IPS DF 6.9 (cell line): ENCODE measurements at regions not wholly inside any gene's neighbourhood (a gene's known extent, or its start where the extent isn't known, plus 50 kb on each side); places are given as distances from the start of the nearest gene placed in this dataset.

ENCODE experiments used
- DNase-seq: peaks from one replicate; pipeline ENCODE4 v3.0.0-alpha.2; 2013; ENCODE audit warnings: low read depth, low spot score
- H3K27ac ChIP-seq: one replicate; pipeline ENCODE4 v1.5.1; 2013; ENCODE audit warnings: low read length, control low read depth
- H3K27me3 ChIP-seq: 2 replicates; pipeline ENCODE4 v1.6.1; 2013; ENCODE audit warnings: mild to moderate bottlenecking, low read length; ENCODE audit not compliant: control insufficient read depth, insufficient read depth
- H3K36me3 ChIP-seq: 2 replicates; pipeline ENCODE4 v1.6.1; 2013; ENCODE audit warnings: low read length; ENCODE audit not compliant: control insufficient read depth, insufficient read depth
- H3K4me1 ChIP-seq: 2 replicates; pipeline ENCODE4 v1.6.1; 2013; ENCODE audit warnings: low read length; ENCODE audit not compliant: control insufficient read depth, insufficient read depth
- H3K4me3 ChIP-seq: 2 replicates; pipeline ENCODE4 v1.5.1; 2013; ENCODE audit warnings: mild to moderate bottlenecking, low read length
- H3K9me3 ChIP-seq: 2 replicates; pipeline ENCODE4 v1.6.1; 2013; ENCODE audit warnings: low read length, inconsistent platforms; ENCODE audit not compliant: control insufficient read depth, insufficient read depth
- WGBS: extraction: QIAGEN DNeasy Blood & Tissue Kit; methylation state at CpG from one replicate; pipeline ENCODE4 v1.1.7; 2013; ENCODE audit warnings: mixed read lengths, missing lambda C conversion rate; ENCODE audit not compliant: insufficient read length, insufficient coverage; 5-methylcytosine and 5-hydroxymethylcytosine counted together

DNA sequence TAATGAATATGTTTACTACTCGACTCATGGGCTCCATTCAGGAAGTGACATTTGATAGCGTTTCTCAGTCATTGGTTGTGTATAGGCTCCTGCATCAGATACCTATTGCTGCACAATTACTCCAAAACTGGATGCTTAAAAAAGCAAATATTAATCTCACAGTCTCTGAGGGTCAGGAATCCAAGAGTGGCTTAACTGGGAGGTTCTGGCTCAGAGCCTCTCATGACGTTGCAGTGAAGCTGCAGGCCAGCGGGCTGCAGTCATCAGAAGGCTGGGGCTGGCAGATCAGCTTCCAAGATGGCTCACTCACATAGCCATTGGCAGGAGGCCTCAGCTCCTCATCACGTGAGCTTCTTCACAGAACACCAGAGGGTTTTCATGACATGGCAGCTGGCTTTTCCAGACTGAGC is 525.1 kb upstream of the NBEA start:
- Histone ChIP-seq H3K27ac (no peak overlapping the region), H3K36me3 (no peaks in the 10 kb centered on the region), H3K9me3 (no peaks in the 10 kb centered on the region), H3K4me3 (no peak overlapping the region), H3K27me3 (no peaks in the 10 kb centered on the region), H3K4me1 (no peaks in the 10 kb centered on the region)
- no CpG with 5 or more reads among the region's 5 CpGs for WGBS
- no peak for DNase-seq

DNA sequence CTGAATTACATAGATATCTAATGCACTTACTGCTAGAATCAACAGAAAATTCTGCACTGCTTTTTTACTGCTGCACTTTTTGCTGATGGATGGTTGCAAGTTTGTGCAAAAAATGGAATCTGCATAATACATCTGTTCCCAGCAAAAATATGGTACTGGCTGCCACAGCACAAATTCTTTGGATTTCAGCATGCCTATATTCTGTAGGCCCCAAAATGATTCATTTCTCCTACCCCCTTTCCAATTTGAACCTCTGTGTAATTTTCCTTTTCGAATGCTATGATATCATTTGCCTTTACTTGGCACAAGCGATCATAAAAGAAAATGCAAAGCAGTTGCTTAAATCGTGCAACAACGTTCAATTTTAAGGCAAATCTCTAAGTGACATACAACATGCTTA is 524.2 kb upstream of the NBEA start:
- Histone ChIP-seq H3K36me3 (no peaks in the 10 kb centered on the region), H3K27ac (no peak overlapping the region), H3K27me3 (no peaks in the 10 kb centered on the region), H3K4me3 (no peak overlapping the region), H3K9me3 (no peaks in the 10 kb centered on the region), H3K4me1 (no peaks in the 10 kb centered on the region)
- WGBS: no CpG with 5 or more reads among the region's 4 CpGs
- no peak for DNase-seq

DNA sequence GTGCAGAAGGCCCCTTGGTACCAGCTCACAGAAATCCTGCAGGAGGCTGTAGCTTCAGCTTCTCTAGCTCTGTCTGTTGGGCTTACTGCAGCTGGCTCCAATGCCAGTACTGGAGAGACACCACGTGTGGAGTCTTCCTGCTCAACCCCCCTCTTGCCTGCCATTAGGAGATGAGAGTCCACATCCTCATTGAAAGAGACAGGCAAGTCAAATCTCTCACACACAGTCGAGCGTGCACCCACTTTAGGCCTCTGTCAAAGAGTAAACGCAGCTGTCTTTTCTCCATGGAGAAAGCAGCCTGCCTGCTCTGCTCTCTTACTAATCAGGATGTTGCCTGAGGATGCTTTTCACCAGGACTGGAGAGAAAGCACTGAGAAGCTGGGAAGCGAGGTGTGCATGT is 523.0 kb upstream of the NBEA start:
- Histone ChIP-seq H3K27me3 (no peaks in the 10 kb centered on the region), H3K27ac (no peak overlapping the region), H3K4me1 (no peaks in the 10 kb centered on the region), H3K4me3 (no peak overlapping the region), H3K9me3 (no peaks in the 10 kb centered on the region), H3K36me3 (no peaks in the 10 kb centered on the region)
- WGBS: no CpG with 5 or more reads among the region's 5 CpGs
- DNase-seq: no peak

DNA sequence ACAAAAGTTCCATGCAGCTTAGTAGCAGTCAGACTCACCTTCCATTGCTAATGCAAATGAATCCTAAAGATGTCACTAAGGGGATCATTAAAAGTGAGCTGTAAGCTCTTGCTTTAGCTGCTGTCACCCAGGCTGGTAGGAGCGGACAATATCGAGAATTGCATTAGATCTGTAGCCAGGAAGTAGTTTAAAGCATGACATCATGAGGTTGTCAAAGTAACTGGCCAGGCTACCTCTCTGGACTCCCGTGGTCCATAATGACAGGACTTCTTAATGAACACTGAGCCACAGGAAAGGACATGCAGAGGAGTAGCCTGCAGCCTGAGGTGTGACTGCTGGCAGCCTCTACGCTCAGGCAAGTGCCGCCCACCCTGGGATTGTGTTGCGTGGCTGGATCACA is 522.3 kb upstream of the NBEA start:
- Histone ChIP-seq H3K4me3 (no peak overlapping the region), H3K27me3 (no peaks in the 10 kb centered on the region), H3K9me3 (no peaks in the 10 kb centered on the region), H3K36me3 (no peaks in the 10 kb centered on the region), H3K4me1 (no peaks in the 10 kb centered on the region), H3K27ac (no peak overlapping the region)
- no peak for DNase-seq
- no CpG with 5 or more reads among the region's 6 CpGs for WGBS

DNA sequence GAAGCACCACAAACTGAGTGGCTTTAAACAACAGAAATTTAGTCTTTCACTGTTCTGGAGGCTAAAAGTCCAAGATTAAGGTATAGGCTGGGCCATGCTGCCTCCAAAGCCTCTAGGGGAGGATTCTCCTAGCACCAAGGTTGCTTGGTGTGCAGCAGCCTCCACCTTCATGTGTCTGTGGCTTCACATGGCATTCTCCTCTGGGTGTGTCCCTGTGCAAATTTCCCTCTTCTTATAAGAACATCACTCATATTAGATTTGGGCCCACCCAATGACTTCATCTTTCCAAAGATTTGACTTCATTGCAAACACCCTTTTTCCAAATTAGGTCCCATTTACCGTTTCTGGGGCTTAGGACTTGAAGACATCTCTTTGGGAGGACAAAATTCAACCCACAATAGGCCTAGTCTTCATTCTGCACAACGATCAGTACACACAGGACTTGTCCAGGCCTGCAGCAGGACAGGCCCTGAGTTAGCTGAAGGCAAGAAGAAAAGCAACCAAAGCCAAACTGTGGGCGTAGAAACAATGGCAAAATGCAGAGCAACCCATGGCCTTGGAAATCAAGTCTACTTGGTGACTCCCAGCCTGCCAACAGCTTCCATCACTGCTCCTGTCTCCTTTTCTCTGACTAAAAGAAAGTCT is 521.2 kb upstream of the NBEA start:
- no peaks in the 10 kb centered on the region for H3K9me3 ChIP-seq
- H3K36me3 ChIP-seq: no peaks in the 10 kb centered on the region
- no CpG with 5 or more reads among the region's 3 CpGs for WGBS
- no peak overlapping the region for H3K27ac ChIP-seq
- no peak for DNase-seq
- no peak overlapping the region for H3K4me3 ChIP-seq
- peaks cover 4% of the 10 kb centered on the region; the same call in 1 of the 2 replicates for H3K4me1 ChIP-seq
- no peaks in the 10 kb centered on the region for H3K27me3 ChIP-seq

DNA sequence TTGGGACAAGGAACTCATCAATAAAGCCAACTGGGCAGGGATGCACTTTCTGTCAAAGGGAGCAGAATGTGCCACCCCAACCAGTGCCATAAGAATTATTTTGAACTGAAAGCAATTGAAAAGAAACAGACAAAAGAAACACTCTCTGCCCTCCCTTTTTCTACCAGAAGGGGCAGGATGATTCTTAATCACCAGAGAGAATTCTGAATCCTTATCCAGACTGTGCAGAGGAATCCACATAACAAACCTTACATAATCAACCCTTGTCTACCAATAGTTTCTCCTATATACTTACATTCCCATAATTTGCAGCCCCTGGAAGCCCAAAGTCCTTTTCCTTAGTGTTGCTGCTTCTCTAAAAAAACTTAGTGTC is 520.7 kb upstream of the NBEA start:
- Histone ChIP-seq H3K9me3 (no peaks in the 10 kb centered on the region), H3K4me3 (no peak overlapping the region), H3K36me3 (no peaks in the 10 kb centered on the region), H3K27ac (no peak overlapping the region), H3K27me3 (no peaks in the 10 kb centered on the region), H3K4me1 (peaks cover 4% of the 10 kb centered on the region; the same call in 1 of the 2 replicates)
- no peak for DNase-seq

DNA sequence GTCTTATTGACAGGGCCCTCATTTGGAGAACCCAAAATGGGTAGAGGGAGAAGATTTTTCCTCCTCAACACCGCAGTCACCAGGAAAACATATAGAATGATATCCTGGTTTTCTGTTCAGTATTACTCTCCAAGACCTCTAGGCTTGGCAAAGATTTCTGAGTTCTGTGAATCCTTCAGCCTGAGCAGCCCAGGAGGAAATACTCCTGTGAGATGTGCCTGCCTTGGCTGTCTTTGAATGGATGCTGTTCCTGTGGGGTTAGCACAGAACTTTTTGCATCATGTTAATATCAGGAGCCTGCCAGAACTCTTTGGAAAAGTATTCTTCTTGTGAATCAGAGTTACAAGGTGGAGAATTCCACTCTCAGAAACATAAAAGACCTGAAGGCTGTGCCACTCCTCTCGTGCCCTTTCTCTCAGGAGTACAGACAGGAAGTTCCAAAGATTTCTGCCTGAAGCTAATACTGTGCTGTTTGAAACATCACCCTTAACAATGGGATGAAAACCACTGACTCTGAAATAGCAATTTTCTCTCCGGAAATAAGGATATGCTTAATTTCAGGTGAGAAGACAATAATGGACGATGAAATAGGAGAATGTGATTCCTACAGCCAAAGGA is 520.1 kb upstream of the NBEA start:
- Histone ChIP-seq H3K36me3 (no peaks in the 10 kb centered on the region), H3K4me1 (peaks cover 4% of the 10 kb centered on the region; the same call in 1 of the 2 replicates), H3K4me3 (no peak overlapping the region), H3K9me3 (no peaks in the 10 kb centered on the region), H3K27ac (no peak overlapping the region), H3K27me3 (no peaks in the 10 kb centered on the region)
- no CpG with 5 or more reads among the region's 4 CpGs for WGBS
- DNase-seq: no peak

DNA sequence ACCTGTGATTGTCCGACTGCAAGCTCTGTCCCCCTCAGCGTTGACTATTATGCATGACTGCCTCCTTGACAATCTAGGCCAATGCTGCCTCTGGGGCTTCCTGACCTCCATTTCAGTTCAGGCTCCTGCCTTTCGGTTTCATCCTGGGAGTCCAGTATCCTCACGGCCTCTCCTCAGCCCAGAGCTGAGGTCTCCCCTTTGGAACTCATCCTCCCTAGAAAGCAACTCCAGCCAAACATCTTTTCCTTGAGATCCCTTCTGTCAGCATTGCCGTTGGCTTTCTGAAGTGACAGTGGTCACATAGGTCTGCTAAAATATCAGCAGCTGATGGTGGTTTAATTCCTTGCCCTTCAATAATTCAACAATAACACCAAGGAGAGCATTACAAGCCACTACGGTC is 519.1 kb upstream of the NBEA start:
- no CpG with 5 or more reads among the region's 6 CpGs for WGBS
- H3K4me1 ChIP-seq: peaks cover 4% of the 10 kb centered on the region; the same call in 1 of the 2 replicates

DNA sequence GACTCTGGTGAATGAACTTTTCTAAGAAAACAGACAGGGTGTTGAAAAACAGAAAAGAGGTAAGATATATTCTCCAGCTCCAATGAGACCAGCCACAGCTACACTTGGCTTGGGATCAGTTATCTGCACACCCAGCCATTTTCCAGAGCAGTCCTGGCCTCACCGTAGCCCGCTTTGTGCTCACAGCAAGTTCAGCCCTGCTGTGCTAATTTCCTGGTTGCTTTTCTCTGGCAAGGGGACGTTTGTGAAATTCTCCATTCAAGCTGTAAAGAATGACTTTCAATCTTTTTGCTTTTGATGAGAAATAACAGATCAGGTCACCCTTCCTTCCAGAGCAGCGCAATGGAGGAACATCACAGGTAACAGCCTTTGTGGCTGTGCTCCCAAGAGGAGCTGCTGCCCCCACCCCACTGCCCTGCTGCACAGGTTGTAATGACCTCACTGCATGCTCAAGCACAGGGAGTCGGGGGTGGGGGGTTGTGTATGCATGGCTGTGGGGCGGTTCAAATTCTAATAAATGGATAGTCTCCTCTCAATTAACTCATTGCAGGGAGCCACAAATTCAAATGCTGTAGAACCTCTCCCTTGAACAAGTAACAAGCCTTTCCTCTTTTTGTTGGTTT is 516.6 kb upstream of the NBEA start:
- DNase-seq: no peak
- H3K36me3 ChIP-seq: no peaks in the 10 kb centered on the region
- H3K27ac ChIP-seq: no peak overlapping the region
- no peaks in the 10 kb centered on the region for H3K27me3 ChIP-seq
- peaks cover 4% of the 10 kb centered on the region; the same call in 1 of the 2 replicates for H3K4me1 ChIP-seq
- WGBS: no CpG with 5 or more reads among the region's 6 CpGs
- no peak overlapping the region for H3K4me3 ChIP-seq
- H3K9me3 ChIP-seq: no peaks in the 10 kb centered on the region

More for the DNA sequence above, 519.1 kb upstream of the NBEA start:
- H3K4me3 ChIP-seq: no peak overlapping the region
- no peaks in the 10 kb centered on the region for H3K27me3 ChIP-seq
- H3K9me3 ChIP-seq: no peaks in the 10 kb centered on the region
- H3K27ac ChIP-seq: no peak overlapping the region
- H3K36me3 ChIP-seq: no peaks in the 10 kb centered on the region
- DNase-seq: no peak

DNA sequence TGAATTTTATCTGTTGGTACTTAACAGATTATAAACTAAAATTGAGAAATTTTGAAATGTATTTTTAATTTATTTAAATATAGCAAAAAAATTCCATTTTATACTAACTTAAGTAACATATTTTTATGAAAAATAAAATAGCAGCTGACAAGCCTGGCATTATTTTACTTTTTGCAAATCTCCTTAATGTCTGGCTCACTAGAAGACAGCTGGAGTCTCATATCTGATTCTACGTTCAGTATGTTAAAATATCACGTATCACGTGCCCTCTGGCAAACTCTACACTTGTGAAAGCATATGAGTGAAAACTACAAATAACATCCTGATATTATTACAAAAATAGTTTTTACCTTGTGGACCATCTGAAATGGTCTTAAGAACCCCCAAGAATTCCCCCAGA is 513.2 kb upstream of the NBEA start:
- no peak overlapping the region for H3K27ac ChIP-seq
- no CpG with 5 or more reads among the region's 3 CpGs for WGBS
- no peak overlapping the region for H3K4me3 ChIP-seq
- H3K36me3 ChIP-seq: no peaks in the 10 kb centered on the region
- no peaks in the 10 kb centered on the region for H3K27me3 ChIP-seq
- peaks cover 4% of the 10 kb centered on the region; the same call in 1 of the 2 replicates for H3K4me1 ChIP-seq
- H3K9me3 ChIP-seq: no peaks in the 10 kb centered on the region
- DNase-seq: no peak
